GM12878 (cell line): ENCODE measurements at regions not wholly inside any gene's neighbourhood (a gene's known extent, or its start where the extent isn't known, plus 50 kb on each side); places are given as distances from the start of the nearest gene placed in this dataset.
A peak's percentile ranks its signal among the peaks of the same experiment; 100 is the strongest.

Source experiments
- ATAC-seq: fragments of 200-7000 bp; cut with Tn5 transposase; 3 replicates; pipeline ENCODE4 v1.9.1; 2020; ENCODE audit warnings: mild to moderate bottlenecking, moderate library complexity
- BruUV-seq: library from RNA; stranded (reverse); fragments of 400-500 nt; replicated peaks from 2 replicates; lab custom pipeline; 2021; lab: Mats Ljungman, UMichigan
- CTCF ChIA-PET: fragments of 300-600 bp; sonication (Branson Sonifier 250); formaldehyde crosslinking; extraction: SDS; loops from one replicate; lab custom pipeline; 2021; ENCODE audit warnings: inconsistent platforms; lab: Yijun Ruan, JAX
- POLR2A ChIA-PET: fragments of 350-600 bp; formaldehyde crosslinking; extraction: SDS; loops from one replicate; lab custom pipeline; 2021; ENCODE audit warnings: inconsistent platforms; lab: Charles Lee
- RAD21 ChIA-PET: fragments of 300-600 bp; sonication (Branson Sonifier 250); formaldehyde crosslinking; loops from one replicate; lab custom pipeline; 2023; ENCODE audit warnings: antibody characterized with exemption; ENCODE audit not compliant: unreplicated experiment; lab: Charles Lee
- SMC1A ChIA-PET: fragments of 300-600 bp; sonication (Branson Sonifier 250); formaldehyde crosslinking; loops from one replicate; lab custom pipeline; 2023; ENCODE audit not compliant: unreplicated experiment, uncharacterized antibody; lab: Charles Lee
- DNase-seq: peaks from one replicate; pipeline ENCODE4 v3.0.0-alpha.2; 2011; ENCODE audit warnings: low read depth, low spot score
- FAIRE-seq: peaks from 3 replicates; lab custom pipeline; 2011; peaks lifted over from hg19 to GRCh38; lab: Jason Lieb, UNC
- H2AFZ ChIP-seq: 2 replicates; pipeline ENCODE4 v1.6.0; 2011; ENCODE audit warnings: low read depth, low read length, control low read depth; ENCODE audit not compliant: control insufficient read depth
- H3K27ac ChIP-seq: 2 replicates; pipeline ENCODE4 v1.5.1; 2011; ENCODE audit warnings: control low read depth; ENCODE audit not compliant: control insufficient read depth, insufficient read depth
- H3K27me3 ChIP-seq, 2 experiments: replicated peaks in 1 of 2; 2 replicates each; pipeline versions ENCODE4 v1.6.0 to v1.6.1; 2011; ENCODE audit warnings: low read length in 1 of 2; ENCODE audit not compliant: control insufficient read depth in 2 of 2, insufficient read depth in 2 of 2
- H3K36me3 ChIP-seq, 2 experiments: 2 replicates each; pipeline ENCODE4 v1.5.1; 2011; ENCODE audit warnings: low read length in 1 of 2; ENCODE audit not compliant: control insufficient read depth in 2 of 2, insufficient read depth in 2 of 2
- H3K4me1 ChIP-seq: 2 replicates; pipeline ENCODE4 v1.6.1; 2011; ENCODE audit warnings: mild to moderate bottlenecking, low read length, moderate library complexity, mixed read lengths; ENCODE audit not compliant: control insufficient read depth, insufficient read depth
- H3K4me2 ChIP-seq: 2 replicates; pipeline ENCODE4 v1.6.0; 2011; ENCODE audit warnings: control low read depth; ENCODE audit not compliant: control insufficient read depth, insufficient read depth
- H3K4me3 ChIP-seq: fragments of 200-600 bp; sonication (generic); 2 replicates; pipeline ENCODE4 v1.5.1; 2016
- H3K79me2 ChIP-seq: 2 replicates; pipeline ENCODE4 v1.6.0; 2011; ENCODE audit warnings: low read length; ENCODE audit not compliant: control insufficient read depth, insufficient read depth
- H3K9ac ChIP-seq: 2 replicates; pipeline ENCODE4 v1.8.0; 2011; ENCODE audit warnings: low read length, control low read depth, mixed read lengths; ENCODE audit not compliant: control insufficient read depth, insufficient read depth
- H3K9me3 ChIP-seq: replicated peaks from 3 replicates; pipeline ENCODE4 v1.5.1; 2011; ENCODE audit warnings: mild to moderate bottlenecking, low read length; ENCODE audit not compliant: control insufficient read depth, insufficient read depth
- H4K20me1 ChIP-seq: 2 replicates; pipeline ENCODE4 v1.6.0; 2011; ENCODE audit not compliant: control insufficient read depth, insufficient read depth
- KLF5 ChIP-seq: fragments of 450-650 bp; IDR thresholded peaks from 2 replicates; pipeline ENCODE4 v1.6.1; 2014; ENCODE audit warnings: mild to moderate bottlenecking; ENCODE audit not compliant: partially characterized antibody
- RUNX3 ChIP-seq: IDR thresholded peaks from 2 replicates; pipeline ENCODE4 v1.6.1; 2012; ENCODE audit warnings: low read length, inconsistent platforms
- TBL1XR1 ChIP-seq: IDR thresholded peaks from 2 replicates; pipeline ENCODE4 v1.6.1; 2012; ENCODE audit warnings: low read depth, low read length, improper control_type of control experiment
- ZBTB40 ChIP-seq: fragments of 450-650 bp; IDR thresholded peaks from 2 replicates; pipeline ENCODE4 v1.6.1; 2016; ENCODE audit warnings: mild to moderate bottlenecking, moderate library complexity, borderline replicate concordance
- WGBS: methylation state at CpG from one replicate; pipeline ENCODE4 v1.1.6; 2016; ENCODE audit warnings: low lambda C conversion rate; ENCODE audit not compliant: insufficient replicate concordance, insufficient coverage; ENCODE audit errors: missing lambda C conversion rate; 5-methylcytosine and 5-hydroxymethylcytosine counted together
- in situ Hi-C: fragments of 300-500 bp; cut with MboI; formaldehyde crosslinking; loops from 9 replicates; pipeline ENCODE4 v1.14.3; 2018; ENCODE audit warnings: mixed read lengths
- intact Hi-C: fragments of 100-400 bp; cut with micrococcal nuclease; formaldehyde crosslinking; loops from one replicate; pipeline ENCODE4 v1.14.2; 2022; ENCODE audit not compliant: unreplicated experiment
- TF ChIP-seq, protein P1 (sequence below): fragments of 450-650 bp; IDR thresholded peaks from 2 replicates; pipeline ENCODE4 v1.6.1; 2017; ENCODE audit warnings: mild to moderate bottlenecking

DNA sequence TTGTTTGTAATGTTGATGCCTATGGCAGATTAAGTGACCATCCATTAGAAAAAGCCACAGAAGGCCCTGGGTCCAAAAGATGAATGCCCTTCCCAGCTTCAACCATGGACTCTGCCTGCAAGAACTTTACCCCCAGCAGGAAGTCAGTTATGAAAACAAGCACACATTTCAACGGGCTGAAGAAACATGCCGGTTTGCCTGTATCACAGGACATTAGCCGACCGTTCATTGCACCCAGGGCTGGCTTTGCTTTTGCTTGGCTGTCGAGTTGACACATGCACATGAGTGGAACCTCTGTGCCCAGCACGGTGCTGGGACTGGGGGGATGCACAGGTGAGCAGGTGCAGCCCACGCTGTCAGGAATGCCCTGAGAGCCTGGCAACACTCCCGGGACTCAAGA, 1087.0 kb downstream of the BCL11B start (continued):
- TF ChIP-seq, protein P1, sequence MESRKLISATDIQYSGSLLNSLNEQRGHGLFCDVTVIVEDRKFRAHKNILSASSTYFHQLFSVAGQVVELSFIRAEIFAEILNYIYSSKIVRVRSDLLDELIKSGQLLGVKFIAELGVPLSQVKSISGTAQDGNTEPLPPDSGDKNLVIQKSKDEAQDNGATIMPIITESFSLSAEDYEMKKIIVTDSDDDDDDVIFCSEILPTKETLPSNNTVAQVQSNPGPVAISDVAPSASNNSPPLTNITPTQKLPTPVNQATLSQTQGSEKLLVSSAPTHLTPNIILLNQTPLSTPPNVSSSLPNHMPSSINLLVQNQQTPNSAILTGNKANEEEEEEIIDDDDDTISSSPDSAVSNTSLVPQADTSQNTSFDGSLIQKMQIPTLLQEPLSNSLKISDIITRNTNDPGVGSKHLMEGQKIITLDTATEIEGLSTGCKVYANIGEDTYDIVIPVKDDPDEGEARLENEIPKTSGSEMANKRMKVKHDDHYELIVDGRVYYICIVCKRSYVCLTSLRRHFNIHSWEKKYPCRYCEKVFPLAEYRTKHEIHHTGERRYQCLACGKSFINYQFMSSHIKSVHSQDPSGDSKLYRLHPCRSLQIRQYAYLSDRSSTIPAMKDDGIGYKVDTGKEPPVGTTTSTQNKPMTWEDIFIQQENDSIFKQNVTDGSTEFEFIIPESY, result no peak
- TF ChIP-seq KLF5 (no peak), ZBTB40 (no peak)

DNA sequence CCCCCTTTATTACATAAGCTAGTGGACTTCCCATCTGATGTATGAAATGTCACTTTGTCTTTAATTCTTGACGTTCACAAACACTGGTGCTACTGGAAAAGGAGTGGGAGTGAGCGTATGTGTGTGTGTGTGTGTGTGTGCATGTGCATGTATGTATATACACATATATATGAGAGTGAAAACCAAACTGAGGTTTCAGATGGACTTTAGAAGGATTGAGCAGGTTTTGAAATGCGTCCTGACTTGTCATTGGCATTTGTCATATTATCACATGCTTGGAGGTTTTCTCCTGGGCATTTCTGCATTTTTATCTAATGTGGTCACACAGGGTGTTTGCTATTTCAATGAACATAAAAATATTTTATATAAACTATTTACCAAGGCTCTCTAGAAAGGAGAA, 1085.9 kb downstream of the BCL11B start:
- WGBS, result 17% methylated on average over 3 of the region's 3 CpGs
- BruUV-seq, result no TSS peak

More for the DNA sequence above, 1085.9 kb downstream of the BCL11B start:
- intact Hi-C loops, result no loop called here
- no peaks in the 10 kb centered on the region; the same call in 2 of the 3 replicates for H3K9me3 ChIP-seq
- in situ Hi-C loops, result no loop called here
- SMC1A ChIA-PET, result interaction anchor here (0.6 to 25.6 kb wide), 14 partner anchors 8 to 463 kb away, joined by 3 to 461 read pairs (median 12); no protein-coding TSS in a partner anchor
- H3K27me3 ChIP-seq, result no peaks in the 10 kb centered on the region
- POLR2A ChIA-PET, result interaction anchor here (1.1 to 2.3 kb wide), 7 partner anchors 11 to 48 kb away, joined by 3 to 14 read pairs (median 7); no protein-coding TSS in a partner anchor
- H2AFZ ChIP-seq, result no peak overlapping the region
- peak; percentile 35; the same call in 2 of the 3 replicates for ATAC-seq
- no peaks in the 10 kb centered on the region for H3K4me1 ChIP-seq
- no peaks in the 10 kb centered on the region for H4K20me1 ChIP-seq
- FAIRE-seq, result no peak
- no peak overlapping the region for H3K9ac ChIP-seq
- H3K4me2 ChIP-seq, result no peak overlapping the region
- TF ChIP-seq RUNX3 (peak; percentile 25; the same call in 1 of the 2 replicates), TBL1XR1 (no peak)
- TF ChIP-seq, all 136 proteins: peak for 1
- Histone ChIP-seq H3K79me2 (no peaks in the 10 kb centered on the region), H3K4me3 (no peak overlapping the region), H3K27ac (no peak overlapping the region), H3K36me3 (no peaks in the 10 kb centered on the region)
- ChIA-PET CTCF (interaction anchor here (1.2 to 18.6 kb wide), 5 partner anchors 9 to 46 kb away, joined by 4 to 158 read pairs (median 4); no protein-coding TSS in a partner anchor), RAD21 (interaction anchor here (1.1 to 14.0 kb wide), 8 partner anchors 13 to 50 kb away, joined by 3 to 309 read pairs (median 9); no protein-coding TSS in a partner anchor)
- DNase-seq, result no peak
